ENCODE measurements at regions not wholly inside any gene's neighbourhood (a gene's known extent, or its start where the extent isn't known, plus 50 kb on each side); places are given as distances from the start of the nearest gene placed in this dataset.

DNA sequence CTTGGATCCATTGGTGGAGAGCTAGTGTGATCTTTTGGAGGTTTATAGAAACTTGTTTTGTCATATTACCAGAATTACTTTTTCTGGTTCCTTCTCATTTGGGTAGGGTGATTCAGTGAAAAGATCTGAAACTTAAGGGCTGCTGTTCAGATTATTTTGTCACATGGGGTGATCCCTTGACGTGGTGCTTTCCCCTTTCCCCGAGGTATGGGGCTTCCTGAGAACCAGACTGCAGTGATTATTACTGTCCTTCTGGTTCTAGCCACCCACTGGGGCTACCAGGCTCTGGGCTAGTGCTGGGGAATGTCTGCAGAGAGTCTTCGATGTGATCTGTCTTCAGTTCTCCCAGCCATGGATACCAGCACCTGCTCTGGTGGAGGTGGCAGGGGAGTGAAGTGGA, 1030.0 kb downstream of the GRM8 start:
- TF ChIP-seq POLR2A (IDR thresholded peaks at IDR 0.05), result no peak
- TF ChIP-seq, protein P1, sequence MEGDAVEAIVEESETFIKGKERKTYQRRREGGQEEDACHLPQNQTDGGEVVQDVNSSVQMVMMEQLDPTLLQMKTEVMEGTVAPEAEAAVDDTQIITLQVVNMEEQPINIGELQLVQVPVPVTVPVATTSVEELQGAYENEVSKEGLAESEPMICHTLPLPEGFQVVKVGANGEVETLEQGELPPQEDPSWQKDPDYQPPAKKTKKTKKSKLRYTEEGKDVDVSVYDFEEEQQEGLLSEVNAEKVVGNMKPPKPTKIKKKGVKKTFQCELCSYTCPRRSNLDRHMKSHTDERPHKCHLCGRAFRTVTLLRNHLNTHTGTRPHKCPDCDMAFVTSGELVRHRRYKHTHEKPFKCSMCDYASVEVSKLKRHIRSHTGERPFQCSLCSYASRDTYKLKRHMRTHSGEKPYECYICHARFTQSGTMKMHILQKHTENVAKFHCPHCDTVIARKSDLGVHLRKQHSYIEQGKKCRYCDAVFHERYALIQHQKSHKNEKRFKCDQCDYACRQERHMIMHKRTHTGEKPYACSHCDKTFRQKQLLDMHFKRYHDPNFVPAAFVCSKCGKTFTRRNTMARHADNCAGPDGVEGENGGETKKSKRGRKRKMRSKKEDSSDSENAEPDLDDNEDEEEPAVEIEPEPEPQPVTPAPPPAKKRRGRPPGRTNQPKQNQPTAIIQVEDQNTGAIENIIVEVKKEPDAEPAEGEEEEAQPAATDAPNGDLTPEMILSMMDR (IDR thresholded peaks at IDR 0.05), result no peak

All from thyroid gland (tissue), 4 donors.